Stimulated activated CD4-positive, alpha-beta T cell treated with anti-CD3 and anti-CD28 coated beads, TNF-alpha, amount 100 ng/mL, for 4 hours (primary cell): ENCODE measurements at regions not wholly inside any gene's neighbourhood (a gene's known extent, or its start where the extent isn't known, plus 50 kb on each side); places are given as distances from the start of the nearest gene placed in this dataset.

Experiments
- DNase-seq, 3 experiments: peaks; one replicate each; pipeline ENCODE4 v3.0.0-alpha.2; 2020; ENCODE audit warnings: low read depth in 3 of 3

- no peak for DNase-seq
These were observed 512.2 kb downstream of the ZNF608 start for GRCh38 chr5:124234022-124234769.

GRCh38 chr5:124232515-124232914 lies 513.9 kb downstream of the ZNF608 start:
- no peak for DNase-seq

- no peak for DNase-seq
These were observed 514.6 kb downstream of the ZNF608 start for GRCh38 chr5:124231802-124232201.

- no peak for DNase-seq
These were observed 515.2 kb downstream of the ZNF608 start for GRCh38 chr5:124231230-124231629.

- DNase-seq: no peak
These were observed 516.0 kb downstream of the ZNF608 start for GRCh38 chr5:124230456-124230855.

- no peak for DNase-seq
These were observed 517.1 kb downstream of the ZNF608 start for GRCh38 chr5:124229352-124229751.

- DNase-seq: no peak
These were observed 518.5 kb downstream of the ZNF608 start for GRCh38 chr5:124227914-124228313.

- DNase-seq: no peak
These were observed 526.0 kb downstream of the ZNF608 start for GRCh38 chr5:124220418-124220817.

GRCh38 chr5:124212934-124213333 lies 533.5 kb downstream of the ZNF608 start:
- no peak for DNase-seq

GRCh38 chr5:124210111-124210910 lies 536.1 kb downstream of the ZNF608 start:
- DNase-seq: no peak

- DNase-seq: no peak
These were observed 539.3 kb downstream of the ZNF608 start for GRCh38 chr5:124207118-124207517.

GRCh38 chr5:124206540-124206939 lies 539.9 kb downstream of the ZNF608 start:
- DNase-seq: no peak

- no peak for DNase-seq
These were observed 543.1 kb downstream of the ZNF608 start for GRCh38 chr5:124203303-124203702.

GRCh38 chr5:124200381-124200780 lies 546.1 kb downstream of the ZNF608 start:
- DNase-seq: no peak

- DNase-seq: no peak
These were observed 546.5 kb downstream of the ZNF608 start for GRCh38 chr5:124199893-124200292.

GRCh38 chr5:124195411-124195810 lies 551.0 kb downstream of the ZNF608 start:
- no peak for DNase-seq

- no peak for DNase-seq
These were observed 552.2 kb downstream of the ZNF608 start for GRCh38 chr5:124194282-124194681.

- no peak for DNase-seq
These were observed 553.1 kb downstream of the ZNF608 start for GRCh38 chr5:124193371-124193789.

- DNase-seq: no peak
These were observed 553.7 kb downstream of the ZNF608 start for GRCh38 chr5:124192716-124193115.

GRCh38 chr5:124185716-124186115 lies 560.7 kb downstream of the ZNF608 start:
- no peak for DNase-seq

GRCh38 chr5:124182133-124182532 lies 564.3 kb downstream of the ZNF608 start:
- no peak for DNase-seq

- no peak for DNase-seq
These were observed 565.5 kb downstream of the ZNF608 start for GRCh38 chr5:124180875-124181461.
